Adrenal gland (tissue), 5 donors: ENCODE measurements at regions not wholly inside any gene's neighbourhood (a gene's known extent, or its start where the extent isn't known, plus 50 kb on each side); places are given as distances from the start of the nearest gene placed in this dataset.
"Not testable (repeated sequence)": the region's sequence is repeated elsewhere in the genome, so short reads cannot be mapped to it uniquely, and the experiment has no call there.

ENCODE experiments used
- POLR2A ChIP-seq, 2 donors: fragments of 450-650 bp; IDR thresholded peaks; one replicate each; pipeline ENCODE4 v1.6.1; 2017; ENCODE audit warnings: antibody characterized with exemption in 2 of 2, mild to moderate bottlenecking in 2 of 2, moderate library complexity in 1 of 2
- TF ChIP-seq, protein P1 (sequence below), 6 experiments: fragments of 450-650 bp in 4 of 6; fragments of 200-600 bp in 2 of 6; sonication (generic) in 1 of 6; IDR thresholded peaks; 1 replicate in 5 of 6; 2 replicates in 1 of 6; pipeline versions ENCODE4 v1.5.1 to v1.8.0; 2016 to 2021; ENCODE audit warnings: antibody characterized with exemption in 6 of 6, mild to moderate bottlenecking in 2 of 6, moderate library complexity in 1 of 6
- donor health status: DM: no; HTN: no; CAD: no.

GRCh38 chr6:115054242-115054641 is 711.4 kb upstream of the HS3ST5 start:
- TF ChIP-seq, protein P1, sequence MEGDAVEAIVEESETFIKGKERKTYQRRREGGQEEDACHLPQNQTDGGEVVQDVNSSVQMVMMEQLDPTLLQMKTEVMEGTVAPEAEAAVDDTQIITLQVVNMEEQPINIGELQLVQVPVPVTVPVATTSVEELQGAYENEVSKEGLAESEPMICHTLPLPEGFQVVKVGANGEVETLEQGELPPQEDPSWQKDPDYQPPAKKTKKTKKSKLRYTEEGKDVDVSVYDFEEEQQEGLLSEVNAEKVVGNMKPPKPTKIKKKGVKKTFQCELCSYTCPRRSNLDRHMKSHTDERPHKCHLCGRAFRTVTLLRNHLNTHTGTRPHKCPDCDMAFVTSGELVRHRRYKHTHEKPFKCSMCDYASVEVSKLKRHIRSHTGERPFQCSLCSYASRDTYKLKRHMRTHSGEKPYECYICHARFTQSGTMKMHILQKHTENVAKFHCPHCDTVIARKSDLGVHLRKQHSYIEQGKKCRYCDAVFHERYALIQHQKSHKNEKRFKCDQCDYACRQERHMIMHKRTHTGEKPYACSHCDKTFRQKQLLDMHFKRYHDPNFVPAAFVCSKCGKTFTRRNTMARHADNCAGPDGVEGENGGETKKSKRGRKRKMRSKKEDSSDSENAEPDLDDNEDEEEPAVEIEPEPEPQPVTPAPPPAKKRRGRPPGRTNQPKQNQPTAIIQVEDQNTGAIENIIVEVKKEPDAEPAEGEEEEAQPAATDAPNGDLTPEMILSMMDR (IDR thresholded peaks at IDR 0.05), result not testable (repeated sequence)
- TF ChIP-seq POLR2A (IDR thresholded peaks at IDR 0.05), result not testable (repeated sequence)
